ENCODE measurements at regions not wholly inside any gene's neighbourhood (a gene's known extent, or its start where the extent isn't known, plus 50 kb on each side); places are given as distances from the start of the nearest gene placed in this dataset.
A peak's percentile ranks its signal among the peaks of the same experiment; 100 is the strongest.

- TF ChIP-seq GATA2 (IDR thresholded peaks at IDR 0.05; ENCODE audit: low read depth, low read length) (no peak), GATA3 (IDR thresholded peaks at IDR 0.05; ENCODE audit: low read depth, low read length) (no peak)
Measured at GRCh38 chr7:91373111-91373800, 109.0 kb downstream of the FZD1 start.

DNA sequence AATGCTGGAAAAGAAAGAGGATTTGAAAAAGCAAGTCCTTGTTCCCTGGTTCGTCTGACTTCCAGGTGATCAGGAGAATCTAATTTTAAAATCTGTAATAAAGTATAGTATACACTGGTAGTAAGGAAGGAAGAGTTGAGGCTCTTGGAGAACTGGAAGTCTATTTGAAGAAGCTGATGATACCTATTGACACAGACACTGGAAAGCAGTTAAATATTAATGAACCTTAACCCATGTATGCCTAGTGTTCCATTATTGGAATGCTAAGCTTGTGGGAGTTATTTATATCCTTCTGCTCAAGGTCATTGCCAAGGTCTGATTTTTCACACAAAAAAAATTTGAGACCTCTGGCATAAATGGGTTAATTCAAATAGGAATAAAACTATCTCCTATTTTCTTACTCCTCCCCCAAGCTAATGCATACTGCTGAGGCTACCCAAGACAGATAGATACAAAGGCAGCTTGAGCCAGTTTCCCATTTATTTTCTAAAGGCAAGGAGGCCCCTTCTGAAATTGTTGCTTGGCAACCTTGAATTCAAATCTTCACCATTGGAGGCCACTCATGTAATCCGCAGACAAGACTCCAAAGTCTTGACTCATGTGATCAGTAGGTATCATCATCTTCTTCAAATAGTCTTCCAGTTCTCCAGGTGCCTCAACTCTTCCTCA is 110.2 kb downstream of the FZD1 start:
- TF ChIP-seq GATA2 (IDR thresholded peaks at IDR 0.05; ENCODE audit: low read depth, low read length), result no peak
- TF ChIP-seq GATA3 (IDR thresholded peaks at IDR 0.05; ENCODE audit: low read depth, low read length), result no peak

- no peak for TF ChIP-seq GATA2 (IDR thresholded peaks at IDR 0.05; ENCODE audit: low read depth, low read length)
- TF ChIP-seq GATA3 (IDR thresholded peaks at IDR 0.05; ENCODE audit: low read depth, low read length), result no peak
Measured at GRCh38 chr7:91375378-91375777, 111.1 kb downstream of the FZD1 start.

DNA sequence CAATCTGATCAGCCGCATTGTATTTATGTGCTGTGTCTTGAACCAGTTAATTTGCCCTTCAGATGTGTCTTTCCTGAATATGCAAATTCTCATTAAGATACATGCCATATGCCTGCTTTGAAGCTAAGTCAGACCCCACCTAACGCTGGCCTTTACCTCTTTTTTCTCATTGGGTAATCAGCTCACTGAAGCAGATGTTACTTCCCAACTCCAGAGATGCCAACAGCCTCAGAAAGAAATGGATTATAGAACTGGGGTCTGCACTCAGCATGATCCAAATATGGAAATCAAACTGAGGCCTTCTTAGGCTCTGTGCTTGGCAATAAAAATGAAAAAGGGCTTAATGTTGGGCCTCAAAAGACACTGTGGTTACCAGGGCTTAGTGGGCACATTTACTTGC is 113.9 kb downstream of the FZD1 start:
- TF ChIP-seq GATA3 (IDR thresholded peaks at IDR 0.05; ENCODE audit: low read depth, low read length) (no peak), GATA2 (IDR thresholded peaks at IDR 0.05; ENCODE audit: low read depth, low read length) (no peak)

GRCh38 chr7:91379236-91379635 is 115.0 kb downstream of the FZD1 start:
- TF ChIP-seq GATA2 (IDR thresholded peaks at IDR 0.05; ENCODE audit: low read depth, low read length), result no peak
- no peak for TF ChIP-seq GATA3 (IDR thresholded peaks at IDR 0.05; ENCODE audit: low read depth, low read length)

DNA sequence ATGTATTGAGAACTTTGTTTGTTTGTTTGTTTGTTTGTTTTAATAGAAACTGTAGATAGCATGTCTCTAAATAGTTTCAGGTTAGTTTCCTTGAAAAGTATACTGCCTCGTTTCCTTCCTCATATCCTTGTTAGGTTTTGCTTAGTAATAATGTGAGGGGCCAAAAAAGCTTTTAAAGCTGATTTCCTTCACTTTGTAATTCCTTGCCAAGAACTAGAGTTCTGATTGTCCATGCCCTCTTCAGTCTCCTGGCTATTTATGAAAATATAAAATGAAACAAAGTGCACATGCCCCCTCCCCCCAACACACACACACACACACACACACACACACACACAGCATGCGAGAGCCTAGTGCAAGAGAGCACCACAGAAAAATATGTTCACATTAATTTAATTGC is 115.8 kb downstream of the FZD1 start:
- no peak for TF ChIP-seq GATA2 (IDR thresholded peaks at IDR 0.05; ENCODE audit: low read depth, low read length)

DNA sequence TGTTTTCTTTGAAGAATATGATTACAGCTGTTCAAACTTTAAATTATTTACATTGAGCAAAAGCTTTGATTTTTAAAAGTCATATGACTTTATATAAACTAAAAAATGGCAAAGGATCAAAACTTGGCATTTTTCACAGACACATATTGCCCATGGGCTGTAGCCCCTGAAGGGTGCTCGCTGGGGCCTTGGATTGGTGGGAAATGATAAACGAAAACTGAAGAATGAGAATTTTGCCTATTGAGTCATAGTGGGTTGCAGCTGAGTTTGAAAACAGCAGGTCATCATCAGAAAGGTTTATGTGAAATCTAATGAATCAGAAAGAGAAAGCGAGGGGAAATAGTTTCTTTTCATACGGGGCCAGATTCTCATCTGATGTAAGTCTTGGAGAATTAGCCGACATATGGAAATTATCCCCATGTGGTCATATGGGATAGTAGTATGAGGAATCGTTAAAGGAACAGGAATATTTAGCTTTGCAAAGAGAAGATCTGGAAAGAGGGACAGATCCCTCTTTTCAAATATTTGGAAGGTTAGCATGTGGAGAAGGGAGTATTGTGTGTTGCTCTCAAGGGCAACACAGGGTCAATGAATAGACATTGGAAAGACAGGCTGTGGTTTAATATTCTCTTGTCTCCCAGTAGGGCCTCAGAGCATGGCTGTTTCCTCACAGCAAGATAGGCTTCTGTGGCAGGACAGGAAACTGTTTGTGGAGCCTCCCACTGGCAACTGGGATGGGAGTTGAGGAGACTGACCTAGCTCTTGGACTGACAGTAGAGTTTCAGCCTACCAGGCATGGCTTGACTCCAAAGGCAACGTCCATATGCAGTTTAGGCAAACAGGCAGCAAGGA is 119.0 kb downstream of the FZD1 start:
- TF ChIP-seq GATA3 (IDR thresholded peaks at IDR 0.05; ENCODE audit: low read depth, low read length), result no peak
- no peak for TF ChIP-seq GATA2 (IDR thresholded peaks at IDR 0.05; ENCODE audit: low read depth, low read length)

GRCh38 chr7:91383905-91384274 is 119.7 kb downstream of the FZD1 start:
- TF ChIP-seq GATA3 (IDR thresholded peaks at IDR 0.05; ENCODE audit: low read depth, low read length), result no peak
- no peak for TF ChIP-seq GATA2 (IDR thresholded peaks at IDR 0.05; ENCODE audit: low read depth, low read length)

DNA sequence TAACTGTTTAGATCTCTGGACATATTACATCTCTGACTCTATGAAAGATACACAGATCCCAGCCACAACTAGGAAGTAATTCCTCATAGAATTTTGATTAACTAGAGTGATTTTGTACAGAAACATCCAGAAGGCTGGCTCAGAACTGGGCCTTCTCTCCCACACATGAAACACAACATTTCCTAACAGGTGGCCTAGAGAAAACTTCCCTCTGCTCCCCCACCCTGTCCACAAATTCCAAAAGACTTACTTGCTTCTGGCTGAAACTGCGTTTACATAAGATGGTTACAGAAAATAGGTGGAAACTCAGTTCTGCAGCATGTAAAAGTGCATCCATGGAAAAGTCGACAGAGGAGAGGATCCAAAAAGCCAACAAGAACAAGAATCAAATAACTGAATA is 132.9 kb downstream of the FZD1 start:
- TF ChIP-seq GATA3 (IDR thresholded peaks at IDR 0.05; ENCODE audit: low read depth, low read length), result no peak
- TF ChIP-seq GATA2 (IDR thresholded peaks at IDR 0.05; ENCODE audit: low read depth, low read length), result no peak

- no peak for TF ChIP-seq GATA3 (IDR thresholded peaks at IDR 0.05; ENCODE audit: low read depth, low read length)
- TF ChIP-seq GATA2 (IDR thresholded peaks at IDR 0.05; ENCODE audit: low read depth, low read length), result no peak
Measured at GRCh38 chr7:91397612-91398011, 133.4 kb downstream of the FZD1 start.

DNA sequence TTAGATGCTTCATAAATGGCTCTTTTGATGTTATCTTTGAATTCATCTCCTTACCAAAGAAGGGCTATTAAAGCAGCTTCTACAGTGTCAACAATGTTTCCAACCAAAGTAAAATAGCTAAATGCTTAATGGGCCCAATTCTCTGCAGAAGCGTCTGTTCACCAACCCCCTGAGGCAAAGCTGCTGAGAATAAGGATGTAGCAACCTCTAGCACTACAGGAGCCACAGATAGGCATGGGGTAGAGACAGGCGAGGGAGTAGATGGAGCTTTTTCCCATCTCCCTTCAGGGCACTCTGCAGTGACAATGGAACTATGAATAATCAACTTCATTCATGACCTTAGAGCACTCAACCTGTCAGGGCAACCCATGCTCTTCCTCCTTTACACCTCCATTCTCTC is 134.1 kb downstream of the FZD1 start:
- TF ChIP-seq GATA3 (IDR thresholded peaks at IDR 0.05; ENCODE audit: low read depth, low read length) (peak; percentile 34; the same call in 1 of the 2 replicates), GATA2 (IDR thresholded peaks at IDR 0.05; ENCODE audit: low read depth, low read length) (0 out of 2 replicates have a peak, but pooled peaks have one; percentile 21)

GRCh38 chr7:91405092-91405788 is 141.0 kb downstream of the FZD1 start:
- TF ChIP-seq GATA3 (IDR thresholded peaks at IDR 0.05; ENCODE audit: low read depth, low read length) (no peak), GATA2 (IDR thresholded peaks at IDR 0.05; ENCODE audit: low read depth, low read length) (no peak)

- TF ChIP-seq GATA2 (IDR thresholded peaks at IDR 0.05; ENCODE audit: low read depth, low read length), result no peak
- no peak for TF ChIP-seq GATA3 (IDR thresholded peaks at IDR 0.05; ENCODE audit: low read depth, low read length)
Measured at GRCh38 chr7:91407942-91408341, 143.7 kb downstream of the FZD1 start.
